Urinary bladder (tissue), 3 donors: ENCODE measurements at regions not wholly inside any gene's neighbourhood (a gene's known extent, or its start where the extent isn't known, plus 50 kb on each side); places are given as distances from the start of the nearest gene placed in this dataset.
A peak's percentile ranks its signal among the peaks of the same experiment; 100 is the strongest.

Experiments
- DNase-seq: peaks from one replicate; pipeline ENCODE4 v3.0.0-alpha.2; 2015; ENCODE audit errors: extremely low spot score
- H3K27ac ChIP-seq: one replicate; pipeline ENCODE4 v1.5.1; 2013; ENCODE audit warnings: low read depth, mild to moderate bottlenecking, moderate library complexity
- H3K36me3 ChIP-seq: one replicate; pipeline ENCODE4 v1.6.1; 2013; ENCODE audit warnings: mild to moderate bottlenecking, moderate library complexity; ENCODE audit not compliant: insufficient read depth
- H3K4me1 ChIP-seq: one replicate; pipeline ENCODE4 v1.6.1; 2013; ENCODE audit warnings: mild to moderate bottlenecking, moderate library complexity; ENCODE audit not compliant: insufficient read depth
- H3K4me3 ChIP-seq: one replicate; pipeline ENCODE4 v1.5.1; 2013; ENCODE audit warnings: low read depth, low read length
- WGBS: extraction: QIAGEN DNeasy Blood & Tissue Kit; methylation state at CpG from one replicate; pipeline ENCODE4 v1.1.7; 2013; 5-methylcytosine and 5-hydroxymethylcytosine counted together
- donor health status: healthy with polysubstance abuse.
- donor health status: healthy.

GRCh38 chr21:24260751-24261150 is 1346.5 kb downstream of the MRPL39 start:
- H3K36me3 ChIP-seq: no peaks in the 10 kb centered on the region
- 82% methylated on average over 3 of the region's 3 CpGs for WGBS
- no peak for DNase-seq
- no peak overlapping the region for H3K4me3 ChIP-seq
- no peak overlapping the region for H3K27ac ChIP-seq
- no peaks in the 10 kb centered on the region for H3K4me1 ChIP-seq

GRCh38 chr21:24259241-24259640 is 1348.0 kb downstream of the MRPL39 start:
- Histone ChIP-seq H3K4me3 (no peak overlapping the region), H3K27ac (no peak overlapping the region), H3K36me3 (no peaks in the 10 kb centered on the region), H3K4me1 (no peaks in the 10 kb centered on the region)
- DNase-seq: no peak
- WGBS: 91% methylated on average over 1 of the region's 1 CpG

- H3K4me3 ChIP-seq: no peak overlapping the region
- H3K36me3 ChIP-seq: no peaks in the 10 kb centered on the region
- no peak for DNase-seq
- H3K4me1 ChIP-seq: no peaks in the 10 kb centered on the region
- no peak overlapping the region for H3K27ac ChIP-seq
- 72% methylated on average over 3 of the region's 3 CpGs for WGBS
Observed at GRCh38 chr21:24255591-24255990, 1351.7 kb downstream of the MRPL39 start.

GRCh38 chr21:24225431-24225830 is 1381.8 kb downstream of the MRPL39 start:
- 73% methylated on average over 1 of the region's 1 CpG for WGBS
- no peaks in the 10 kb centered on the region for H3K36me3 ChIP-seq
- no peak overlapping the region for H3K27ac ChIP-seq
- H3K4me1 ChIP-seq: no peaks in the 10 kb centered on the region
- H3K4me3 ChIP-seq: no peak overlapping the region
- no peak for DNase-seq

GRCh38 chr21:24224422-24224821 is 1382.9 kb downstream of the MRPL39 start:
- DNase-seq: no peak
- WGBS: 82% methylated on average over 4 of the region's 4 CpGs

GRCh38 chr21:24223624-24224023 is 1383.7 kb downstream of the MRPL39 start:
- WGBS: 64% methylated on average over 2 of the region's 2 CpGs
- DNase-seq: no peak
- H3K4me1 ChIP-seq: no peaks in the 10 kb centered on the region
- H3K4me3 ChIP-seq: no peak overlapping the region
- H3K27ac ChIP-seq: no peak overlapping the region
- no peaks in the 10 kb centered on the region for H3K36me3 ChIP-seq

More at GRCh38 chr21:24224422-24224821, 1382.9 kb downstream of the MRPL39 start:
- Histone ChIP-seq H3K4me3 (no peak overlapping the region), H3K27ac (no peak overlapping the region), H3K4me1 (no peaks in the 10 kb centered on the region), H3K36me3 (no peaks in the 10 kb centered on the region)

- H3K4me3 ChIP-seq: no peak overlapping the region
- no peaks in the 10 kb centered on the region for H3K4me1 ChIP-seq
- DNase-seq: no peak
- no peaks in the 10 kb centered on the region for H3K36me3 ChIP-seq
- H3K27ac ChIP-seq: no peak overlapping the region
- 53% methylated on average over 3 of the region's 3 CpGs for WGBS
Observed at GRCh38 chr21:24222676-24223075, 1384.6 kb downstream of the MRPL39 start.

GRCh38 chr21:24220446-24220845 is 1386.8 kb downstream of the MRPL39 start:
- H3K4me3 ChIP-seq: no peak overlapping the region
- no peaks in the 10 kb centered on the region for H3K4me1 ChIP-seq
- no peaks in the 10 kb centered on the region for H3K36me3 ChIP-seq
- no peak overlapping the region for H3K27ac ChIP-seq
- WGBS: 32% methylated on average over 2 of the region's 2 CpGs
- DNase-seq: no peak

- Histone ChIP-seq H3K4me3 (no peak overlapping the region), H3K36me3 (no peaks in the 10 kb centered on the region), H3K27ac (no peak overlapping the region), H3K4me1 (no peaks in the 10 kb centered on the region)
- no peak for DNase-seq
- WGBS: 80% methylated on average over 4 of the region's 4 CpGs
Observed at GRCh38 chr21:24217151-24217550, 1390.1 kb downstream of the MRPL39 start.

- H3K27ac ChIP-seq: no peak overlapping the region
- WGBS: 76% methylated on average over 5 of the region's 5 CpGs
- DNase-seq: no peak
- H3K4me3 ChIP-seq: no peak overlapping the region
- H3K4me1 ChIP-seq: no peaks in the 10 kb centered on the region
- no peaks in the 10 kb centered on the region for H3K36me3 ChIP-seq
Observed at GRCh38 chr21:24210130-24210529, 1397.2 kb downstream of the MRPL39 start.

GRCh38 chr21:24208562-24209260 is 1398.6 kb downstream of the MRPL39 start:
- Histone ChIP-seq H3K36me3 (no peaks in the 10 kb centered on the region), H3K4me3 (no peak overlapping the region), H3K4me1 (no peaks in the 10 kb centered on the region), H3K27ac (no peak overlapping the region)
- WGBS: 96% methylated on average over 54 of the region's 54 CpGs
- DNase-seq: no peak

GRCh38 chr21:24205319-24205718 is 1402.0 kb downstream of the MRPL39 start:
- DNase-seq: no peak
- Histone ChIP-seq H3K27ac (no peak overlapping the region), H3K36me3 (no peaks in the 10 kb centered on the region), H3K4me1 (no peaks in the 10 kb centered on the region), H3K4me3 (no peak overlapping the region)
- 45% methylated on average over 2 of the region's 2 CpGs for WGBS

- H3K4me3 ChIP-seq: no peak overlapping the region
- peak; percentile 10 for DNase-seq
- H3K4me1 ChIP-seq: no peaks in the 10 kb centered on the region
- 50% methylated on average over 6 of the region's 6 CpGs for WGBS
- H3K36me3 ChIP-seq: no peaks in the 10 kb centered on the region
- H3K27ac ChIP-seq: no peak overlapping the region
Observed at GRCh38 chr21:24204641-24205040, 1402.6 kb downstream of the MRPL39 start.

GRCh38 chr21:24200052-24200451 is 1407.2 kb downstream of the MRPL39 start:
- no peak overlapping the region for H3K27ac ChIP-seq
- no peak for DNase-seq
- no peak overlapping the region for H3K4me3 ChIP-seq
- H3K36me3 ChIP-seq: no peaks in the 10 kb centered on the region
- no peaks in the 10 kb centered on the region for H3K4me1 ChIP-seq
- WGBS: 87% methylated on average over 2 of the region's 2 CpGs

GRCh38 chr21:24197923-24198322 is 1409.4 kb downstream of the MRPL39 start:
- H3K4me1 ChIP-seq: no peaks in the 10 kb centered on the region
- H3K4me3 ChIP-seq: no peak overlapping the region
- H3K36me3 ChIP-seq: no peaks in the 10 kb centered on the region
- no peak overlapping the region for H3K27ac ChIP-seq
- DNase-seq: no peak
